OCI-LY1 (cell line): ENCODE measurements at regions not wholly inside any gene's neighbourhood (a gene's known extent, or its start where the extent isn't known, plus 50 kb on each side); places are given as distances from the start of the nearest gene placed in this dataset.

Experiments
- H2AFZ ChIP-seq: fragments of 200-600 bp; sonication (generic), shearing (Covaris generic); 2 replicates; pipeline ENCODE4 v1.6.0; 2014; ENCODE audit warnings: antibody characterized with exemption, mild to moderate bottlenecking, low read length
- H3F3A ChIP-seq: fragments of 200-600 bp; sonication (generic), shearing (Covaris generic); 2 replicates; pipeline ENCODE4 v1.6.0; 2014; ENCODE audit warnings: mild to moderate bottlenecking, antibody characterized with exemption, low read length, moderate library complexity; ENCODE audit not compliant: insufficient read depth
- H3K27ac ChIP-seq: fragments of 200-600 bp; sonication (generic); 2 replicates; pipeline ENCODE4 v1.5.1; 2014; ENCODE audit warnings: low read length, mixed run types, mild to moderate bottlenecking, low read depth; ENCODE audit not compliant: poor library complexity, severe bottlenecking
- H3K27me3 ChIP-seq: fragments of 200-600 bp; sonication (generic); 2 replicates; pipeline ENCODE4 v1.6.0; 2014; ENCODE audit warnings: antibody characterized with exemption, mild to moderate bottlenecking, low read length, moderate library complexity; ENCODE audit not compliant: insufficient read depth
- H3K36me3 ChIP-seq: fragments of 200-600 bp; sonication (generic); 2 replicates; pipeline ENCODE4 v1.6.1; 2014; ENCODE audit warnings: mild to moderate bottlenecking, antibody characterized with exemption, low read length, moderate library complexity, mixed read lengths; ENCODE audit not compliant: insufficient read depth
- H3K4me1 ChIP-seq: fragments of 200-600 bp; sonication (generic); 2 replicates; pipeline ENCODE4 v1.5.1; 2014; ENCODE audit warnings: mild to moderate bottlenecking, low read length, moderate library complexity; ENCODE audit not compliant: insufficient read depth, severe bottlenecking
- H3K4me2 ChIP-seq: fragments of 200-600 bp; sonication (generic), shearing (Covaris generic); 2 replicates; pipeline ENCODE4 v1.6.1; 2014; ENCODE audit warnings: low read length
- H3K4me3 ChIP-seq: fragments of 200-600 bp; sonication (generic); 2 replicates; pipeline ENCODE4 v1.5.1; 2014; ENCODE audit warnings: low read length, low read depth, mild to moderate bottlenecking, mixed read lengths; ENCODE audit not compliant: poor library complexity, severe bottlenecking
- H3K79me2 ChIP-seq: fragments of 200-600 bp; shearing (Covaris generic); 2 replicates; pipeline ENCODE4 v1.6.1; 2016; ENCODE audit warnings: mixed run types, low read length, mixed read lengths; ENCODE audit not compliant: insufficient read depth
- H3K9ac ChIP-seq: fragments of 200-600 bp; sonication (generic), shearing (Covaris generic); 2 replicates; pipeline ENCODE4 v1.6.1; 2014; ENCODE audit warnings: mild to moderate bottlenecking, low read length, mixed read lengths
- H3K9me2 ChIP-seq: fragments of 200-600 bp; sonication (generic), shearing (Covaris generic); 2 replicates; pipeline ENCODE4 v1.6.1; 2014; ENCODE audit warnings: low read depth, mild to moderate bottlenecking, low read length, mixed read lengths
- H3K9me3 ChIP-seq: fragments of 200-600 bp; shearing (Covaris generic); 2 replicates; pipeline ENCODE4 v1.6.1; 2014; ENCODE audit warnings: low read length, mixed read lengths
- H4K20me1 ChIP-seq: fragments of 200-600 bp; sonication (generic), shearing (Covaris generic); 2 replicates; pipeline ENCODE4 v1.6.0; 2016; ENCODE audit warnings: mild to moderate bottlenecking, low read length; ENCODE audit not compliant: insufficient read depth
- EZH2 ChIP-seq: fragments of 200-600 bp; sonication (generic), shearing (Covaris generic); IDR thresholded peaks from 2 replicates; pipeline ENCODE4 v1.8.0; 2017; ENCODE audit warnings: borderline replicate concordance, mixed run types, mild to moderate bottlenecking, antibody characterized with exemption, low read length, moderate library complexity, mixed read lengths
- TF ChIP-seq, protein P1 (sequence below): fragments of 200-600 bp; sonication (generic), shearing (Covaris generic); IDR thresholded peaks from 2 replicates; pipeline ENCODE4 v1.5.1; 2017; ENCODE audit warnings: mild to moderate bottlenecking, antibody characterized with exemption, low read length, moderate library complexity, mixed read lengths

- H3K4me3 ChIP-seq: no peak overlapping the region
- H4K20me1 ChIP-seq: no peaks in the 10 kb centered on the region
- TF ChIP-seq, protein P1, sequence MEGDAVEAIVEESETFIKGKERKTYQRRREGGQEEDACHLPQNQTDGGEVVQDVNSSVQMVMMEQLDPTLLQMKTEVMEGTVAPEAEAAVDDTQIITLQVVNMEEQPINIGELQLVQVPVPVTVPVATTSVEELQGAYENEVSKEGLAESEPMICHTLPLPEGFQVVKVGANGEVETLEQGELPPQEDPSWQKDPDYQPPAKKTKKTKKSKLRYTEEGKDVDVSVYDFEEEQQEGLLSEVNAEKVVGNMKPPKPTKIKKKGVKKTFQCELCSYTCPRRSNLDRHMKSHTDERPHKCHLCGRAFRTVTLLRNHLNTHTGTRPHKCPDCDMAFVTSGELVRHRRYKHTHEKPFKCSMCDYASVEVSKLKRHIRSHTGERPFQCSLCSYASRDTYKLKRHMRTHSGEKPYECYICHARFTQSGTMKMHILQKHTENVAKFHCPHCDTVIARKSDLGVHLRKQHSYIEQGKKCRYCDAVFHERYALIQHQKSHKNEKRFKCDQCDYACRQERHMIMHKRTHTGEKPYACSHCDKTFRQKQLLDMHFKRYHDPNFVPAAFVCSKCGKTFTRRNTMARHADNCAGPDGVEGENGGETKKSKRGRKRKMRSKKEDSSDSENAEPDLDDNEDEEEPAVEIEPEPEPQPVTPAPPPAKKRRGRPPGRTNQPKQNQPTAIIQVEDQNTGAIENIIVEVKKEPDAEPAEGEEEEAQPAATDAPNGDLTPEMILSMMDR: no peak
- TF ChIP-seq EZH2: no peak
- H3K9me3 ChIP-seq: no peaks in the 10 kb centered on the region
- H3K9ac ChIP-seq: no peak overlapping the region
- H2AFZ ChIP-seq: no peak overlapping the region
- no peak overlapping the region for H3K27ac ChIP-seq
- H3K9me2 ChIP-seq: no peaks in the 10 kb centered on the region
- H3F3A ChIP-seq: no peaks in the 10 kb centered on the region
- no peak overlapping the region for H3K4me2 ChIP-seq
- H3K36me3 ChIP-seq: no peaks in the 10 kb centered on the region
- H3K4me1 ChIP-seq: no peaks in the 10 kb centered on the region
- no peaks in the 10 kb centered on the region for H3K79me2 ChIP-seq
- H3K27me3 ChIP-seq: no peaks in the 10 kb centered on the region
These were observed 54.8 kb upstream of the MIR17HG start for GRCh38 chr13:91292630-91293221.

DNA sequence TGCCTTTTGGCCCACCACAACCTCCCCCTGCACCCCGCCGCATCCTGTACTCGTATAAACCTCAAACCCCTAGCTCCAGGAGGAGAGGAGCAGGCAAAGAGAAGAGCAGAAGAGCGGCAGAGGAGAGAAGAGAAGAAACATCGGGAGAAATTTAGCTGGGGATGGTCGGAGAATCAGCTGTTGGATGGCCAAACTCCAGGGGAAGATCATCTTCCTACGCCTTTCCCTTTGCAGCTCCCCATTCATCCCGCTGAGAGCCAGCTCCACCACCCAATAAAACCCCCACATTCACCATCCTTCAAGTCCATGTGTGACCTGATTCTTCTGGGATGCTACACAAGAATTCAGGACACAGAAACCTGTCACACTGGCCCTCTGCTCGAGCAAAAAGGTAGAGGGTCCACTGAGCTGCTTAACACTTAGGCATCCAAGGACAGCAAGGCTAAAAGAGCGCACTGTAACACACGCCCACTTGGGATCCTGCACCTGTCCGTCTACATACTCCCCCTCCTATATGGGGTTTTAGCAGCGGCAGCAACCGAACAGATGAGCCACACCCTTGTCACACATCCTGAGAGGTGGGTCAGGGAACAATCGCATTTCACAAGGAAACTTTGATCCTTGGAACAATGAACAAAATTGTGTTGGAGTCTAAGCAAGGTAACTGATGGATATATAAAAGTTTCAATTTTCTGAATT, 51.6 kb upstream of the MIR17HG start:
- no peaks in the 10 kb centered on the region for H3K9me3 ChIP-seq
- H3K27me3 ChIP-seq: no peaks in the 10 kb centered on the region
- no peak overlapping the region for H3K4me3 ChIP-seq
- H3K27ac ChIP-seq: no peak overlapping the region
- no peaks in the 10 kb centered on the region for H3F3A ChIP-seq
- H3K9me2 ChIP-seq: no peaks in the 10 kb centered on the region
- H3K4me2 ChIP-seq: no peak overlapping the region
- no peak overlapping the region for H3K9ac ChIP-seq
- H4K20me1 ChIP-seq: no peaks in the 10 kb centered on the region
- no peaks in the 10 kb centered on the region for H3K4me1 ChIP-seq
- TF ChIP-seq, protein P1: no peak
- no peak for TF ChIP-seq EZH2
- no peak overlapping the region for H2AFZ ChIP-seq
- no peaks in the 10 kb centered on the region for H3K36me3 ChIP-seq
- no peaks in the 10 kb centered on the region for H3K79me2 ChIP-seq

- no peak overlapping the region for H3K9ac ChIP-seq
- H3K4me3 ChIP-seq: no peak overlapping the region
- no peaks in the 10 kb centered on the region for H3K79me2 ChIP-seq
- H2AFZ ChIP-seq: no peak overlapping the region
- H3K4me1 ChIP-seq: no peaks in the 10 kb centered on the region
- H3K9me2 ChIP-seq: no peaks in the 10 kb centered on the region
- H3K9me3 ChIP-seq: no peaks in the 10 kb centered on the region
- no peak overlapping the region for H3K27ac ChIP-seq
- no peak overlapping the region for H3K4me2 ChIP-seq
- no peaks in the 10 kb centered on the region for H3K27me3 ChIP-seq
- H4K20me1 ChIP-seq: no peaks in the 10 kb centered on the region
- no peaks in the 10 kb centered on the region for H3F3A ChIP-seq
- no peaks in the 10 kb centered on the region for H3K36me3 ChIP-seq
- TF ChIP-seq EZH2: no peak
- TF ChIP-seq, protein P1: no peak
These were observed 50.0 kb upstream of the MIR17HG start for GRCh38 chr13:91297503-91297902.
